Non-pigmented ciliary epithelial cell (primary cell): ENCODE measurements at regions not wholly inside any gene's neighbourhood (a gene's known extent, or its start where the extent isn't known, plus 50 kb on each side); places are given as distances from the start of the nearest gene placed in this dataset.
A peak's percentile ranks its signal among the peaks of the same experiment; 100 is the strongest.

Source experiments
- DNase-seq: peaks from one replicate; pipeline ENCODE4 v3.0.0-alpha.2; 2010; ENCODE audit warnings: low read depth

GRCh38 chr3:30122359-30122758 lies 484.0 kb upstream of the TGFBR2 start:
- DNase-seq = no peak

DNA sequence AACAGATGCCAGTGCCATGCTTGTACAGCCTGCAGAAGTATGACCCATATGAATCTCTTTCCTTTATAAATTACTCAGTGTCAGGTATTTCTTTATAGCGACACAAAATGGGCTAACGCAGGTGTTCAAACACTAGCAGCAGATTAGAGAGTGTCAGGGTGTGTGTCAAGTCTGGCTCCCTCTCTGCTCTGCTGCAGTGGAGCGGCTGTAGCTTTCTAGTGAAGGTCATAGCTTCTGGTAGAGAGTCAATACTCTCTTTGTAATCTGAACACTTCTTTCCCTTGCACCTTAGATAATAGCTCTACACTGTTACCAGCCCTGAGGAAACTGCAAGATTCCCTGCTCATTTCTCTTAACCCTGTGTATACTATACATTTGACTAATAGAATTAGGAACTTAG lies 483.2 kb upstream of the TGFBR2 start:
- no peak for DNase-seq

GRCh38 chr3:30123755-30124154 lies 482.6 kb upstream of the TGFBR2 start:
- DNase-seq = no peak

DNA sequence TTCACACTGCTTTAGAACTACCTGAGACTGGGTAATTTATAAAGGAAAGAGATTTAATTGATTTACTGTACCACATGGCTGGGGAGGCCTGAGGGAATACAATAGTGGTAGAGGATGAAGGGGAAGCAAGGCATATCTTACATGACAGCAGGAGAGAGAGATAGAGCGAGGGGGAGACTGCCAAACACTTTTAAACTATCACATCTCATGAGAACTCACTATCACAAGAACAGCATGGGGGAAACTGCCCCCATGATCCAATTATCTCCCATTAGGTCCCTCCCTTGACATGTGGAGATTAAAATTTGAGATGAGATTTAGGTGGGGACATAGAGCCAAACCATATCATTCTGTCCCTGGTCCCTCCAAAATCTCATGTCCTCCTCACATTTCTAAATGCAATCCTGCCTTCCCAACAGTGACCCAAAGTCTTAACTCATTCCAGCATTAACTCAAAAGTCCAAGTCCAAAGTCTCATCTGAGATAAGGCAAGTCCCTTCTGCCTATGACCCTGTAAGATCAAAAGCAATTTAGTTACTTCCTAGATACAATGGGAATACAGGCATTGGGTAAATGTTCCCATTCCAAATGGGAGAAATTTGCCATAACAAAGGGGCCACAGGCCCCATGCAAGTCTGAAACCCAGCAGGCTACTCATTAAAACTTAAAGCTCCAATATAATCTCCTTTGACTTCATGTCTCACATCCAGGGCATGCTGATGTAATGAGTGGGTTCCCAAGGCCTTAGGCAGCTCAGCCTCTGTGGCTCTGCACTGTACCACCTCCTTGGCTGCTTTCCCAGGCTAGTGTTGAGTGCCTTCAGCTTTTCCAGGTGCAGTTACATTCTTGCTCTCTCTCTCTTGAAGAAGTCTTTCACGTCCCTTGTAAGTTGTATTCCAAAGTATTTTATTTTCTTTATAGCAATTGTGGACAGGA lies 481.7 kb upstream of the TGFBR2 start:
- peak; percentile 50 for DNase-seq

DNA sequence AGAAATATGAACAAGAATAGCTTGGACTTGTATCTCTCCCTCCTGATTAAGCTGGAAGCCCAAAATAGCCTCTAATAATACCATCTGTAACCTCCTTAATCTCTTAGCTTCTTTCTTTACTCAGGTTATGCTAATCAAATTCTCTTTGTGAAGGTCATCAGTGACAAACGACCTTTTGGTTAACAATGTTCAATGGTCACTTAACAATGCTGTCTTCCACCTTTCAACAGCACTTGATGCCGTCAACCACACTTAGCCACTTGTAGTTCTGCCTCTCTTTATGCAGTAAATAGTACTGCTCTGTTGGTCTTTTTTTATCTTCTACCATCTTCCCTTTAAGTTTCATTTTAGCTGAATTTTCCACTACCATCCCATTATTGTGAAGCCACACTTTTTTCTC lies 476.6 kb upstream of the TGFBR2 start:
- no peak for DNase-seq

- DNase-seq = no peak
Observed at GRCh38 chr3:30130391-30130790, 476.0 kb upstream of the TGFBR2 start.

- no peak for DNase-seq
Observed at GRCh38 chr3:30131191-30131590, 475.2 kb upstream of the TGFBR2 start.

DNA sequence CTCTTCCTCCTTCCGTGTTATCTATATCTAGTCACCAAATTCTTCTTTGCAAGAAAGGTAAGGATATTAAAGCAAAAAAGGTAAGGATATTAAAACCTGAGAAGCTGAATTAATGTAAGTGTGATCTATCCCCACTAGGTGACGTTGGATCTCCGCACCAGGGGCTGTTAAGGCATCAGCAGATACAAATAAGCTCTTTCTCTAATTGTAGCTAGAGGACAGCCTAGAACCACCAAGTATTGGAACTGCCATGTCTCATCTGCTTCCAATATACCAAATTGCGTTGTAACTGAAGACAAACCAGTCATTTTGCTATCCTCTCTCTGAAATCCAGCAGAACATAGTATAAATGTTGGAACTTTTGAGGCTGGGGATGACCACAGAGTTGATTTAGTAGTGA lies 471.2 kb upstream of the TGFBR2 start:
- no peak for DNase-seq

- no peak for DNase-seq
Observed at GRCh38 chr3:30139283-30139682, 467.1 kb upstream of the TGFBR2 start.

DNA sequence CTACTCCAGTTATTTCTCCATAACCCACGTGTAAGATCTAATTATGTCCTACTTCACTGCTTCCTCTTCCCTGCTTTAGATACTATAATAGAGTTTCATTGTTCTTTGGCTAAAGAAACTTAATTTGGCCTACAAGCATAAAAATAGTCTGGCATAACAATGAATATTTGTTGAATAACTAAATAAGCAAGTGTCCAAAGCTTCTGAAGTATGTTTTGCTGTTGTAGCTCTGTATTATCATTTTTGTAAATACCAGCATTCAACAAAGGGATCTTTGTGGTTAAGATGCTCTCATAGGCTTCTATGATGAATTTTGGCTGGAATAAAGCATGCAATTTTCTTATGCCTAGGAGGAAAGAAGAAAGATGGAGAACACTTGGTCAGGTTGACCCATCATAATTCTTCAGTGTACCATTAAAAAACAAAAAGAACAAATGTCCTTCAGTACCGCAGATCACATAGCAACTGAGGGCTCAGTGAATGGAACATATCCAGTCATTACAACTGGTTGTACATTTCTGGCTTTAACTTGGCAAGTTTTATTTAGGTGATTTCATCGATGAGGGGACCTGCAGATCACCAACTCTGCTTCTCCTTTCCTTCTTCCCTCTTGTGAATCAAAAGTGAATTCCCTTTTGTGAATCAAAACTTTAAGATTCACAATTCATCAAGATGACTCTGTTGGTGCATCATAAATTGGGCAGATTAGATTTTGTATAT lies 465.9 kb upstream of the TGFBR2 start:
- no peak for DNase-seq

DNA sequence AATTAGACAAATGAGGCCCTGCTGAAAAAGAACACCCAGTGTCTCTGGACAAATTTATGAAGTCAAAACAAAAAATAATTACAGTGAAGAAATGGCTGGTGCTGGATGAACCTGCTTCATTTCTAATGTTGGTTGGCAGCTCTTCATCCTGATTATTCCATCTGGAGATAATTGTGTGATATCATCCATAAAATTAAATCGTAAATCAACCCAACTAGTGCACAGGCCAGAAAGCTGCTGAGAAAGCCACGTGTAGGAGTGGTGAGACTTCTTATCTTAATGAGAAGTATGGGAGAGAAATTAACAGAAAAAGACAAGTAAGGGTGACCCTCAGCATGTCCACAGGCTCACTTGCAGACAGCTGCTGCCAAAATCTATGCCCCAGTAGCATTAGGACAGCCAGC lies 465.2 kb upstream of the TGFBR2 start:
- no peak for DNase-seq

DNA sequence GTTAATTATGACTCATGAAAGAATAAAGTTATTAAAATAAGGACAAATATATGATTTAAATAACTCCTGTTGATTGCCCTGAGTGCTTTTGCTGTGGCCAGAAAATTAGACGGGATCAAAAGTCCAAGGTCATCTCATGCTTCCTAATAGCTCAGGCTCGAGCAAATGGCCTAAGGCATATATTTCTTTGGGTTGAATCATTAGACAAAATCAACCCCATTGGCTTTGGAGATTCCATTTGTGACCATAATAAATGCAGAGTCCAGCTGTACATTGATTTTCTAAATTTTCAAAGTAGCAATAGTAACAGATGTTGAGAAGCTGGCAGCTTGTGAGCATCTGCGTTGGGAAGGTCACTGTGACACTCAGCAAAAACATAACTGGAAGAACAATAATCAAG lies 464.5 kb upstream of the TGFBR2 start:
- no peak for DNase-seq

DNA sequence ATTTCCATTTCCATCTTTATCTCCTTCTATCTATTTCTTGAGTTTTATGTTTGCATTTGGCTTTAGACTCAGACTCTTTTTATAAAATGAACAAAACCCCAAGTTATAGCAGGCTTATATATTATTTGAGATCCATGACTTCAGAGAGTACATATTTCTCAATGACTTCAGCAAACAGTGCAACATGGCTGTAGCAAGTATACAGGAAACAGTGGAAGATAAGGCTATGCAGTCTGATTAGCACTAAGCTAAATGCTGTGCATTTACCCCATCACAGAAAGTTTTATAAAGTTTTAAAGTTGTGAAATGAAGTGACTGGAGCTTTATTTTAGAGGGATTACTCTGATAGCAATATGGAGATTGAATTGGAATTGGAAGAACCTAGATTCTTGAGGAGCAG lies 463.5 kb upstream of the TGFBR2 start:
- no peak for DNase-seq

DNA sequence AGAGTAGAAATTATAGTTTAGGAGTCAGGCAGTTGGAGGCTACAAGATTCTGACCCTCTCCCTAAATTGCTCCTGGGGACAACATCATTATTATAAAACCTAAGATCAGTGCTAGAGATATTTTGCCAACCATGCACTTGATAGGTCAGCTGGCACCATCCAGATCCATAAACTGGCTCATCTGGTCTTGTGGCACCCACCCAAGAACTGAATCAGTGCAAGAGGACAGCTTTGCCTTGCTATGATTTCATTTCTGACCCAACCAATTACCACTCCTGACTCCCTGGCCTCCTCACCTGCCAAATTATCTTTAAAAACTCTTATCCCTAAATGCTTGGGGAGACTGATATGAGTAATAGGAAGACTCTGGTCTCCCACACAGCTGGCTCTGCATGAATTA lies 461.1 kb upstream of the TGFBR2 start:
- no peak for DNase-seq

- no peak for DNase-seq
Observed at GRCh38 chr3:30146978-30147377, 459.4 kb upstream of the TGFBR2 start.

DNA sequence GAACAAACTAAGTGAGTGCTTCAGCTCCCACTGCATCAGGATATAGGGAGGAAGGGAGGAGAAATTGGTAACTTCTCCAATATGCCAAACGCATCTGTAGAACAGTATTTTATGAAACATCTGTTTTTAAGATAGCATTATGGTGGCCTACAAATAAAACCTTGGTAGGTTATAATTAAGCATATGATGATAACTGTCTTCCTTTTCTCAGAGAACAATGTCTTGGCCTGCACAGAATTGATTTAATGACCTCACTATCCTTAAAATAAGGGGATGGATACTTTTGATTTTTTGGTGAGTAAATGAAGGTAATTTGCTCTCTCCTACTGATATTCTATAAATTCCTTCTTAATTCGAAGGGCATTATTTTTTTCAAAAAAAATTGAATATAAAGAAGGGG lies 451.5 kb upstream of the TGFBR2 start:
- DNase-seq = no peak

- DNase-seq = no peak
Observed at GRCh38 chr3:30155755-30156154, 450.6 kb upstream of the TGFBR2 start.

DNA sequence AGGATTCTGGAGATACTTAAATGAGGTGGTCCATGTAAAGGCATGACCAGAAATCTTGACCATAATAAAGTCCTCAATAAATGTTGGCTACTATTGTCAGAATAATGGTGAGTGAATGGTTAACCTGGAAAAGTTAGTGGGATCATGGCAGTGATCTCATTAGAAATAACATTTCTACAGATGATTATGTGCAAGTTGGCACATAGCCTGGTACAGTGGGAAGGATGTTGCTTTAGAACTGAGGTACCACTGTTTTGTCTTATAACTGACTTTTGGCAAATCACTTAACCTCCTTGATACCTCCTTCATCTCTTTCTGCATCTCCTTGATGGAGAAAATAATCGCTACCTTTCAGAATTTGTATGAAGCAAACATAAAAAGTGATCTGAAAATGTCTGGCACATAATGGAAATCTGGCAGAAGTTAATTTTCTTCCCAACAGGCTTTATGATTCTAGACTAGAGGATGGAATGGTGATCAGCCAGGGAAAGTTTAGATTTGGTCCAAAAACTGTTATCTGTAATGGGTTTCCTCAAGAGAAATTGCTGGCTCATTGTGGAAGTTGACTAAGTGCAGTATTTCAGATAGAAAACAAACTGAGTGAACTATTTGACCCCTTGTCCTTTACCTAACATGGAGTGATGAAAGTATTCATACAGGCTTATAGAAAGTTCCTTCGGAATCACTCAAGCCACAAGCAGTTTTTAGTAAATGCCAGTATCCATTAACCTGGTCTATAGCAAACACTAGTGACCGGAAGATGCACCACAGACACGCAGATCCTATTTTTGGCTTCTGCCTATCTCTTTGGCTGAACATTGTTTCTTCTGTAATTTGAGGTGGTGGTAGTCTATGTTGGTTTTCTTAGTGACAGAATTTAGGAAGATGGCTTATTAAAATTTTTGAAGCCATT lies 449.6 kb upstream of the TGFBR2 start:
- DNase-seq = no peak

DNA sequence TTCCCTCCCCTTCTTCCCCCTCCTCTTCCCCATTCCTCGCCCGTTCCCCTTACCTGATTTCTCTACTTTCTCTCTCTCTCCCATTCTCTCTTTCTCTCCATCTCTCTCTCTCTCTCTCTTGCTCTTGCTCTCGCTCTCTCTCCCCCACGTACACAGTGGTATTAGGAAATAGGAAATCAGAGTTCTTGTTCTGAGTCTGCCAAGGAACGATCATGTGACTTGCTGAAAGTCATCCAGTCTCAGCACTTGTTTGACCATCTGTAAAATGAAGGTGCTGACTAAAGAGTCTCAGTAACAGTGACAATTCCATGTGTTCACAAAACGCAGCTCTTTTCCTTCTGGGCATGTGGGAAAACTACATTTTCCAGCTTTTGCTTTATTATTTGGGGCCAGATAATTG lies 445.0 kb upstream of the TGFBR2 start:
- no peak for DNase-seq

DNA sequence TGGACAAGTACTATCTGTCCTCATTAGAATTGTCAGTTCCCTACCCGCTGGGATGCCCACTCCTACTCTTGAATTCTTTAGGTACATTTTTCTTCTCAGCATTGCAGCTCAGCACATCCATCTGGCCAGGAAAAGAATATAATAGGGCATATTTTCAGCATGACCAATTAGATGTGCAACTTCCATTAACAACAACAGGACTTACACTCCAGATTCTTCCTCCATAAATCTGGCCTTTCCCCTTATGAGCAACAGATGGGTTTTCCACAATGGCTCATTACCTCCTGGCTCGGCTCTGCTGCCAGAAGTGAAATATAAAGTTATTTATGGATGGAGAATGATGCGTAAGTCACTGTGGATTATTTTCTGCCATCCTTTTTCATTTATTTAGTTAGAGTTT lies 443.8 kb upstream of the TGFBR2 start:
- DNase-seq = peak; percentile 32

DNA sequence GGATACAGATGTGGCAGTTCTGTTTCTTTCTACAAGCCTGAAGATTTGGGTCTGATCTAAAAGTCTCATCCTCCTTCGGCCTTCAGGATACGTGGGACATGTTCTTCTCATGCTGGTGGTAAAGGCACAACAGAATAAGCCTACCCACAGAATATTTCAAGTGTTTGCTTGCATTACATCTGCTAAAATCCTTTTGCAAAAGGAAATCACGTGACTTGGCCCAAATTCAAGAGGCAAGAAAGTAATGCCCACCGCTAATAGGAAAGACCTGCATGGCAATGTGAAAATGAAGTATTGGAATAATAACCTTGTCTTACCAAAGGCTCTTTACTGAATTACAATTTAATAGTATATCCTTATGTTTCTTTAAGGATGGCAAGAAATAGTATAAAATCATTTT lies 439.9 kb upstream of the TGFBR2 start:
- no peak for DNase-seq

DNA sequence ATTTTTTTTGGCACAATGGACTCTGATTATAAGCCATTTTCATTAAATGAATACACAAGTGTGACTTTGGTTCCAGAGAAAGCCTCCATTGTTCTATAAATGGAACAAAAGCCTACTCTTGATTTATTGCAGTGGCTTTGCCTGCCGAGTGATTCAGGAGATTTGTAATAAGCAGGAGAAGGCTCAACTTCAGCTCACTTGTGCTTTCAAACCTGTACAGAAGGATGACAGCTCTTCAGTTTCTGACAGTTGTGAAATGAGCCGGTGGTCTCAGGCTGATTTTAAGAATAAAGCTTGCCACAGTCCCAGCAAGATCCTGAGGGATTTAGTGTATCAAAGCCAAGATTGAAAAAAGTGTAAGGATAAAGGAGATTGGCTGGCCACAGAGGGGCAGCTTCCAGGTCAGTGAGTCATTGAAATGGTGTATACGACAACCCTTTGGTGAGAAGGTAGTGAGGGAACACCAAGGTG lies 438.8 kb upstream of the TGFBR2 start:
- no peak for DNase-seq
